Thoracic aorta (tissue), 2 donors: ENCODE measurements at regions not wholly inside any gene's neighbourhood (a gene's known extent, or its start where the extent isn't known, plus 50 kb on each side); places are given as distances from the start of the nearest gene placed in this dataset.
"Not testable (repeated sequence)": the region's sequence is repeated elsewhere in the genome, so short reads cannot be mapped to it uniquely, and the experiment has no call there.

Experiments used
- ATAC-seq: fragments of 150-250 bp; one replicate; pipeline ENCODE4 v1.8.0; 2017; ENCODE audit warnings: low read depth; ENCODE audit not compliant: insufficient number of reproducible peaks, low FRiP score
- DNase-seq: peaks from one replicate; pipeline ENCODE4 v3.0.0-alpha.2; 2020; ENCODE audit warnings: low spot score
- H3K27ac ChIP-seq, 2 donors: fragments of 200-600 bp; sonication (generic); 1 replicate in 1 of 2; 2 replicates in 1 of 2; pipeline ENCODE4 v1.5.1; 2016; ENCODE audit warnings: mild to moderate bottlenecking in 2 of 2, moderate library complexity in 2 of 2
- H3K27me3 ChIP-seq: fragments of 200-600 bp; sonication (generic); replicated peaks from 2 replicates; pipeline ENCODE4 v1.6.0; 2016; ENCODE audit warnings: mild to moderate bottlenecking; ENCODE audit not compliant: insufficient read depth
- H3K36me3 ChIP-seq: fragments of 200-600 bp; sonication (generic); one replicate; pipeline ENCODE4 v1.5.1; 2016
- H3K4me1 ChIP-seq, 2 donors: fragments of 200-600 bp; sonication (generic); 1 replicate in 1 of 2; 2 replicates in 1 of 2; pipeline versions ENCODE4 v1.5.1 to v1.6.0; 2016; ENCODE audit warnings: low read depth in 2 of 2, mild to moderate bottlenecking in 1 of 2; ENCODE audit not compliant: control insufficient read depth in 1 of 2
- H3K4me3 ChIP-seq: fragments of 200-600 bp; sonication (generic); 2 replicates; pipeline ENCODE4 v1.5.1; 2016; ENCODE audit warnings: mild to moderate bottlenecking
- H3K9me3 ChIP-seq: fragments of 200-600 bp; sonication (generic); 2 replicates; pipeline ENCODE4 v1.5.1; 2016
- TF ChIP-seq, protein P1 (sequence below): fragments of 200-600 bp; sonication (generic); IDR thresholded peaks from one replicate; pipeline ENCODE4 v1.5.1; 2019; ENCODE audit warnings: antibody characterized with exemption

DNA sequence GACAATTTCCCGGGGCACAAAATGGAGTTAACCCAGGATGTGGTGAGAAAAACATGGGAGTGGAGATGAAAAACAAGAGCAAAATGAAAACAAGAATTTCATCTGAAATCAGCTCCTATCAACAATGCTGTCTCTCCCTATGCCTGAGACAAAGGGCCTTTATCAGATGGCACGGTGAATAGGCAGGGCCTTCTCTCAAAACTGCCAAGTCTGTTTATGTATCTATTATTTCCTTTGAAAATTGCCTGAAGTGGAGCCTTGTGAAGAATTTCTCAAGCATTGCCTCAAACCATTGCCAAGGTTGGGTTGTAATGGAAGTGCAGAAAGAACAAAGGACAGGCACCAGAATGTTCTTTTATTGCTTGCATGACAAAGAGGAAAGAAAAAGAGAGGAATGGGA is 74.7 kb downstream of the BTBD3 start:
- TF ChIP-seq, protein P1, sequence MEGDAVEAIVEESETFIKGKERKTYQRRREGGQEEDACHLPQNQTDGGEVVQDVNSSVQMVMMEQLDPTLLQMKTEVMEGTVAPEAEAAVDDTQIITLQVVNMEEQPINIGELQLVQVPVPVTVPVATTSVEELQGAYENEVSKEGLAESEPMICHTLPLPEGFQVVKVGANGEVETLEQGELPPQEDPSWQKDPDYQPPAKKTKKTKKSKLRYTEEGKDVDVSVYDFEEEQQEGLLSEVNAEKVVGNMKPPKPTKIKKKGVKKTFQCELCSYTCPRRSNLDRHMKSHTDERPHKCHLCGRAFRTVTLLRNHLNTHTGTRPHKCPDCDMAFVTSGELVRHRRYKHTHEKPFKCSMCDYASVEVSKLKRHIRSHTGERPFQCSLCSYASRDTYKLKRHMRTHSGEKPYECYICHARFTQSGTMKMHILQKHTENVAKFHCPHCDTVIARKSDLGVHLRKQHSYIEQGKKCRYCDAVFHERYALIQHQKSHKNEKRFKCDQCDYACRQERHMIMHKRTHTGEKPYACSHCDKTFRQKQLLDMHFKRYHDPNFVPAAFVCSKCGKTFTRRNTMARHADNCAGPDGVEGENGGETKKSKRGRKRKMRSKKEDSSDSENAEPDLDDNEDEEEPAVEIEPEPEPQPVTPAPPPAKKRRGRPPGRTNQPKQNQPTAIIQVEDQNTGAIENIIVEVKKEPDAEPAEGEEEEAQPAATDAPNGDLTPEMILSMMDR = no peak
- no peak for ATAC-seq
- DNase-seq = no peak
- Histone ChIP-seq H3K4me3 (no peak overlapping the region), H3K27me3 (no peaks in the 10 kb centered on the region), H3K36me3 (no peaks in the 10 kb centered on the region), H3K9me3 (no peaks in the 10 kb centered on the region), H3K27ac (no peak overlapping the region), H3K4me1 (no peaks in the 10 kb centered on the region)

DNA sequence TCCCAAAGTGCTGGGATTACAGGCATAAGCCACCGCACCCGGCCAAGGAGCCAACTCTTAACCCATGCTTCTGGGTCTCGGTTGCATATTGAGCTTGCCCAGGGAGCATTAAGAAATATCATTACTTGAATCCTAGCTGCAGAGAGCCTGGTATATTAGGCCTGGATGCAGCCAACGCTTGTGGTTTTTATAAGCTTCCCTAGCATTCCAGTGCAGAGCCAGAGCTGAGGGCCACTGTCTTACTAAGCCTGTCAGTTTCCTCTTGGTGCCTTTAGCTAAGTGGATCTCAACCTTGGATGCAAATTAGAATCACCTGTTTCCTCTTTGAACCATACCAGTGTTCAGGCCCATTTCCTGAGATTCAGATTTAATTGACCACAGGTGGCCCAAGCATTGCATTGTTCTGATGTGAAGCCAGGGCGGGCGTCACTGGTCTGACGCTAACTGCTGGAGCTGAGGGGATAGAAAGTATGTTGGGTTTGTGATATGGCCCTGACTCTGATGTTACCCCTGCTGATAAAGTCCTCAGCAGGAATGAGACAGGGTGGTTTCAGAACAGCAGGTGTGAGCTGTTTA is 76.3 kb downstream of the BTBD3 start:
- no peaks in the 10 kb centered on the region for H3K27me3 ChIP-seq
- no peaks in the 10 kb centered on the region for H3K36me3 ChIP-seq
- no peaks in the 10 kb centered on the region for H3K9me3 ChIP-seq
- DNase-seq (no peak), ATAC-seq (no peak)
- no peaks in the 10 kb centered on the region for H3K4me1 ChIP-seq
- H3K27ac ChIP-seq = no peak overlapping the region
- H3K4me3 ChIP-seq = no peak overlapping the region
- TF ChIP-seq, protein P1 = no peak

DNA sequence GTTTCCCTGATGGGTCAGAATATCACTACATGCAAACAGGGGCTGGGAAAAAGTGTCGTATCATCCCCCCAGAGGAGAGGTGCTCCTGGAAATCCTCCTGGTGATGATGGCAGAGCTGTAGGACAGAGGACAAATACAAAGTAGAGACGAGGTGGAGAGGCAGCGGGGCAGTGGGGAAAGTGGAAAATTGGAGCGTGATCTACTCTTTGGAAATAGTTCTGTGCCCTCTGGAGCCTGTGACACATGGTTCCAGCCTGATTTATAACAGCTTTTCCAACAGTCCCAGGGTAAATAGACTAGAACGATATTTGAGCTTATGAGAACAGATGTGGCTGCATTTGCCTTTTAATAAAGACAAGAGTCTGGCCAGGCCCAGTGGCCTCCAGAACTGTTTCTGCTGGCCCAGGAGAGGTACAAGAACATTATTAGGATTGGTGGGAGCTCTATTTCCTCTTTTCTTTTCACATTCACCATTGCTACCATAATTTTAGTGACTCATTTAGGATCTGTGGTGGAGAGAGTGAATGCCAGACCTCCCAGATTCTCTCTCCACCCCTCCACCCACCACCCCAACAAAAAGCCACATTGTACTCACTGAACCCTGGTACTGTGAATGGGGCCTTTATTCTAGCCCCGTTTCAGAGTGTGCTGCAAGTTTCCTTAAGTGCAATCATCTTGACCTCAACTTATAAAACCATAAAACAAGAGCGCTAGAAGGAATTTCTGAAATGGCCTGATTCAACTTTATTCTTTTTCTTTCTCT is 78.3 kb downstream of the BTBD3 start:
- Histone ChIP-seq H3K4me3 (no peak overlapping the region), H3K9me3 (no peaks in the 10 kb centered on the region), H3K27me3 (no peaks in the 10 kb centered on the region), H3K4me1 (no peaks in the 10 kb centered on the region), H3K27ac (no peak overlapping the region), H3K36me3 (no peaks in the 10 kb centered on the region)
- DNase-seq (no peak), ATAC-seq (no peak)
- TF ChIP-seq, protein P1 = no peak

DNA sequence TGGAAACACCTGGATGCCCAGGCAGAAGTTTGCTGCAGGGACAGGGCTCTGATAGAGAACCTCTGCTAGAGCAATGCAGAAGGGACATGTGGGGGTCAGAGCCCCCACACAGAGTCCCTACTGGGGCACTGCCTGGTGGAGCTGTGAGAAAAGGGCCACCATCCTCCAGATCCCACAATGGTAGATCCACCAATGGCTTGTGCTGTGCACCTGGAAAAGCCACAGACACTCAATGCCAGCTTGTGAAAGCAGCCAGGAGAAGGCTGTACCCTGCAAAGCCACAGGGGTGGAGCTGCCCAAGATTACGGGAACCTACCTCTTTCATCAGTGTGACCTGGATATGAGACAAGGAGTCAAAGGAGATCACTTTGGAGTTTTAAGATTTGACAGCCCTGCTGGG is 87.1 kb downstream of the BTBD3 start:
- H3K27me3 ChIP-seq, H3K4me3 ChIP-seq, H3K4me1 ChIP-seq, ATAC-seq, H3K9me3 ChIP-seq, H3K36me3 ChIP-seq, H3K27ac ChIP-seq, DNase-seq: not testable (repeated sequence)

- H3K27me3 ChIP-seq = no peaks in the 10 kb centered on the region
- ATAC-seq = no peak
Measured at GRCh38 chr20:12012241-12013222, 94.8 kb downstream of the BTBD3 start.

More at GRCh38 chr20:12012241-12013222, 94.8 kb downstream of the BTBD3 start:
- TF ChIP-seq, protein P1 = peak; percentile 35
- no peak for DNase-seq
- Histone ChIP-seq H3K27ac (no peak overlapping the region), H3K4me1 (no peaks in the 10 kb centered on the region), H3K9me3 (no peaks in the 10 kb centered on the region), H3K36me3 (no peaks in the 10 kb centered on the region), H3K4me3 (no peak overlapping the region)
